Type B pancreatic cell (in vitro differentiated cells): ENCODE measurements at regions not wholly inside any gene's neighbourhood (a gene's known extent, or its start where the extent isn't known, plus 50 kb on each side); places are given as distances from the start of the nearest gene placed in this dataset.
A peak's percentile ranks its signal among the peaks of the same experiment; 100 is the strongest.

Experiments used
- DNase-seq: peaks from one replicate; pipeline ENCODE4 v3.0.0; 2021; ENCODE audit warnings: mixed read lengths; ENCODE audit not compliant: unreplicated experiment; ENCODE audit errors: extremely low spot score
- H3K27ac Mint-ChIP-seq: 2 replicates; pipeline ENCODE4 v1.8.0; 2021; ENCODE audit warnings: mild to moderate bottlenecking, mixed read lengths
- H3K27me3 Mint-ChIP-seq: 2 replicates; pipeline ENCODE4 v1.8.0; 2021; ENCODE audit warnings: mixed read lengths
- H3K36me3 Mint-ChIP-seq: 2 replicates; pipeline ENCODE4 v1.8.0; 2021; ENCODE audit warnings: mixed read lengths
- H3K4me1 Mint-ChIP-seq: one replicate; pipeline ENCODE4 v1.8.0; 2021; ENCODE audit warnings: mixed read lengths; ENCODE audit not compliant: unreplicated experiment
- H3K4me3 Mint-ChIP-seq: 2 replicates; pipeline ENCODE4 v1.8.0; 2021; ENCODE audit warnings: mild to moderate bottlenecking, mixed read lengths
- H3K9me3 Mint-ChIP-seq: 2 replicates; pipeline ENCODE4 v1.8.0; 2021; ENCODE audit warnings: mixed read lengths
- CTCF ChIP-seq: fragments of 200-600 bp; sonication (generic); conservative IDR thresholded peaks from 2 replicates; pipeline ENCODE4 v1.5.0; 2021; ENCODE audit warnings: antibody characterized with exemption, mild to moderate bottlenecking

GRCh38 chr14:65329911-65330310, 82.6 kb upstream of the FUT8 start:
- no peaks in the 10 kb centered on the region for H3K36me3 Mint-ChIP-seq
- no peaks in the 10 kb centered on the region for H3K27me3 Mint-ChIP-seq
- no peak overlapping the region for H3K4me3 Mint-ChIP-seq
- no peak for TF ChIP-seq CTCF
- DNase-seq: no peak
- peaks cover 25% of the 10 kb centered on the region for H3K4me1 Mint-ChIP-seq
- H3K27ac Mint-ChIP-seq: peak overlapping the region; percentile 83
- H3K9me3 Mint-ChIP-seq: peaks cover 8% of the 10 kb centered on the region

GRCh38 chr14:65330416-65330815, 82.1 kb upstream of the FUT8 start:
- H3K4me3 Mint-ChIP-seq: no peak overlapping the region
- peaks cover 30% of the 10 kb centered on the region for H3K4me1 Mint-ChIP-seq
- H3K27me3 Mint-ChIP-seq: no peaks in the 10 kb centered on the region
- no peak for DNase-seq
- peak overlapping the region; percentile 83 for H3K27ac Mint-ChIP-seq
- TF ChIP-seq CTCF: no peak
- H3K9me3 Mint-ChIP-seq: peaks cover 8% of the 10 kb centered on the region
- H3K36me3 Mint-ChIP-seq: no peaks in the 10 kb centered on the region

- peak overlapping the region; percentile 40 for H3K27ac Mint-ChIP-seq
- no peak for TF ChIP-seq CTCF
- H3K4me1 Mint-ChIP-seq: peaks cover 37% of the 10 kb centered on the region
- H3K27me3 Mint-ChIP-seq: no peaks in the 10 kb centered on the region
- H3K4me3 Mint-ChIP-seq: no peak overlapping the region
- no peaks in the 10 kb centered on the region for H3K36me3 Mint-ChIP-seq
- peaks cover 8% of the 10 kb centered on the region for H3K9me3 Mint-ChIP-seq
- DNase-seq: no peak
These were observed 80.9 kb upstream of the FUT8 start for GRCh38 chr14:65331652-65332051.

- DNase-seq: no peak
- Mint-ChIP-seq H3K27me3 (no peaks in the 10 kb centered on the region), H3K4me3 (no peak overlapping the region), H3K36me3 (no peaks in the 10 kb centered on the region), H3K4me1 (peaks cover 38% of the 10 kb centered on the region), H3K9me3 (peaks cover 8% of the 10 kb centered on the region), H3K27ac (peak overlapping the region; percentile 40)
- no peak for TF ChIP-seq CTCF
These were observed 80.2 kb upstream of the FUT8 start for GRCh38 chr14:65332141-65332871.

- Mint-ChIP-seq H3K9me3 (peaks cover 8% of the 10 kb centered on the region), H3K4me1 (peaks cover 38% of the 10 kb centered on the region), H3K36me3 (no peaks in the 10 kb centered on the region), H3K27me3 (no peaks in the 10 kb centered on the region), H3K4me3 (peak overlapping the region; percentile 50), H3K27ac (peak overlapping the region; percentile 89)
- TF ChIP-seq CTCF: no peak
- DNase-seq: no peak
These were observed 78.4 kb upstream of the FUT8 start for GRCh38 chr14:65333943-65334687.
